IMR-90 (cell line): ENCODE measurements at regions not wholly inside any gene's neighbourhood (a gene's known extent, or its start where the extent isn't known, plus 50 kb on each side); places are given as distances from the start of the nearest gene placed in this dataset.

Experiments used
- ATAC-seq: fragments of 200-7000 bp; cut with Tn5 transposase; 2 replicates; pipeline ENCODE4 v1.9.1; 2020; ENCODE audit warnings: low read depth, mild to moderate bottlenecking, moderate library complexity
- BruUV-seq: library from RNA; stranded (reverse); fragments of 400-500 nt; replicated peaks from 2 replicates; lab custom pipeline; 2021; lab: Mats Ljungman, UMichigan
- CTCF ChIA-PET: fragments of 300-600 bp; formaldehyde crosslinking; extraction: SDS; loops from one replicate; lab custom pipeline; 2021; ENCODE audit warnings: antibody characterized with exemption; lab: Yijun Ruan, JAX
- POLR2A ChIA-PET: fragments of 300-600 bp; sonication (Branson Sonifier 250); formaldehyde crosslinking; loops from one replicate; lab custom pipeline; 2022; ENCODE audit warnings: antibody characterized with exemption; ENCODE audit not compliant: unreplicated experiment; lab: Charles Lee
- DNase-seq: peaks from one replicate; pipeline ENCODE4 v3.0.0; 2013
- H2AFZ ChIP-seq: replicated peaks from 2 replicates; pipeline ENCODE3; 2013; ENCODE audit warnings: low read length, mild to moderate bottlenecking; ENCODE audit not compliant: poor library complexity
- H2AK5ac ChIP-seq: 2 replicates; pipeline ENCODE4 v1.6.1; 2013; ENCODE audit warnings: low read depth, low read length, inconsistent platforms
- H2AK9ac ChIP-seq: replicated peaks from 2 replicates; pipeline ENCODE3; 2013; ENCODE audit warnings: mild to moderate bottlenecking, low read depth, low read length, moderate library complexity; ENCODE audit not compliant: poor library complexity
- H2BK120ac ChIP-seq: 2 replicates; pipeline ENCODE4 v1.6.1; 2013; ENCODE audit warnings: low read depth, low read length, inconsistent platforms
- H2BK15ac ChIP-seq: 3 replicates; pipeline ENCODE4 v1.6.1; 2013; ENCODE audit warnings: low read depth, low read length, inconsistent platforms
- H2BK20ac ChIP-seq: 2 replicates; pipeline ENCODE4 v1.6.1; 2013; ENCODE audit warnings: low read depth, mild to moderate bottlenecking, inconsistent platforms, low read length, moderate library complexity
- H2BK5ac ChIP-seq: 2 replicates; pipeline ENCODE4 v1.6.1; 2013; ENCODE audit warnings: mild to moderate bottlenecking, low read depth, low read length, inconsistent platforms; ENCODE audit not compliant: poor library complexity, severe bottlenecking
- H3K14ac ChIP-seq: replicated peaks from 2 replicates; pipeline ENCODE4 v1.6.1; 2013; ENCODE audit warnings: low read depth, low read length, inconsistent platforms
- H3K18ac ChIP-seq: 2 replicates; pipeline ENCODE4 v1.6.1; 2013; ENCODE audit warnings: low read depth, low read length, control low read depth
- H3K23ac ChIP-seq: 2 replicates; pipeline ENCODE4 v1.6.1; 2013; ENCODE audit warnings: low read depth, low read length, inconsistent platforms
- H3K27ac ChIP-seq: 2 replicates; pipeline ENCODE4 v1.5.1; 2013; ENCODE audit warnings: mild to moderate bottlenecking, control low read depth, low read length; ENCODE audit not compliant: insufficient read depth
- H3K27me3 ChIP-seq: 2 replicates; pipeline ENCODE4 v1.6.1; 2013; ENCODE audit warnings: low read length; ENCODE audit not compliant: control insufficient read depth, insufficient read depth
- H3K36me3 ChIP-seq: 2 replicates; pipeline ENCODE4 v1.6.1; 2013; ENCODE audit warnings: low read length, mixed read lengths; ENCODE audit not compliant: control insufficient read depth, insufficient read depth
- H3K4ac ChIP-seq: 2 replicates; pipeline ENCODE4 v1.6.1; 2013; ENCODE audit warnings: low read depth, low read length, inconsistent platforms
- H3K4me1 ChIP-seq: 2 replicates; pipeline ENCODE4 v1.6.1; 2013; ENCODE audit warnings: low read length, mixed read lengths; ENCODE audit not compliant: control insufficient read depth, insufficient read depth
- H3K4me2 ChIP-seq: 2 replicates; pipeline ENCODE4 v1.6.1; 2013; ENCODE audit warnings: low read depth, mild to moderate bottlenecking, control low read depth, low read length, moderate library complexity
- H3K4me3 ChIP-seq: 2 replicates; pipeline ENCODE4 v1.5.1; 2013; ENCODE audit warnings: low read depth, mild to moderate bottlenecking, control low read depth, low read length, moderate library complexity; ENCODE audit not compliant: insufficient read depth
- H3K56ac ChIP-seq: 2 replicates; pipeline ENCODE4 v1.6.1; 2013; ENCODE audit warnings: low read length, inconsistent platforms; ENCODE audit not compliant: insufficient read depth; ENCODE audit errors: extremely low read depth
- H3K79me1 ChIP-seq, 2 experiments: 2 replicates each; pipeline ENCODE4 v1.6.1; 2013; ENCODE audit warnings: low read length in 2 of 2, inconsistent platforms in 1 of 2, low read depth in 1 of 2
- H3K9ac ChIP-seq: 2 replicates; pipeline ENCODE4 v1.6.1; 2013; ENCODE audit warnings: low read depth, low read length, control low read depth
- H3K9me1 ChIP-seq: 2 replicates; pipeline ENCODE4 v1.6.1; 2013; ENCODE audit warnings: low read length, inconsistent platforms; ENCODE audit not compliant: insufficient read depth
- H3K9me3 ChIP-seq: 2 replicates; pipeline ENCODE4 v1.6.1; 2013; ENCODE audit warnings: low read length; ENCODE audit not compliant: control insufficient read depth, insufficient read depth
- H4K20me1 ChIP-seq: 2 replicates; pipeline ENCODE4 v1.6.1; 2013; ENCODE audit warnings: low read length, inconsistent platforms; ENCODE audit not compliant: insufficient read depth
- H4K5ac ChIP-seq: 2 replicates; pipeline ENCODE4 v1.6.1; 2013; ENCODE audit warnings: mild to moderate bottlenecking, low read depth, low read length, control low read depth
- H4K8ac ChIP-seq, 2 experiments: 2 replicates each; pipeline ENCODE4 v1.6.1; 2013; ENCODE audit warnings: low read depth in 2 of 2, low read length in 2 of 2, control low read depth in 1 of 2, inconsistent platforms in 1 of 2
- H4K91ac ChIP-seq: 2 replicates; pipeline ENCODE4 v1.6.1; 2013; ENCODE audit warnings: low read depth, low read length, inconsistent platforms; ENCODE audit not compliant: insufficient read depth
- BHLHE40 ChIP-seq: fragments of 150-350 bp; IDR thresholded peaks from 2 replicates; pipeline ENCODE4 v1.6.1; 2016; ENCODE audit warnings: mild to moderate bottlenecking, low read depth, low read length
- CEBPB ChIP-seq: IDR thresholded peaks from 2 replicates; pipeline ENCODE4 v1.6.1; 2012; ENCODE audit warnings: low read depth, low read length, improper control_type of control experiment
- CHD1 ChIP-seq: IDR thresholded peaks from 2 replicates; pipeline ENCODE4 v1.6.1; 2012; ENCODE audit warnings: low read depth, low read length, improper control_type of control experiment
- MAFK ChIP-seq: IDR thresholded peaks from 2 replicates; pipeline ENCODE4 v1.6.1; 2012; ENCODE audit warnings: low read depth, low read length, improper control_type of control experiment
- MAZ ChIP-seq: IDR thresholded peaks from 2 replicates; pipeline ENCODE4 v1.6.1; 2012; ENCODE audit warnings: low read depth, mild to moderate bottlenecking, low read length, improper control_type of control experiment, moderate library complexity, borderline replicate concordance
- MXI1 ChIP-seq: IDR thresholded peaks from 2 replicates; pipeline ENCODE4 v1.6.1; 2012; ENCODE audit warnings: low read depth, mild to moderate bottlenecking, low read length, moderate library complexity, borderline replicate concordance
- NFE2L2 ChIP-seq: fragments of 150-350 bp; IDR thresholded peaks from 2 replicates; pipeline ENCODE4 v1.6.1; 2016; ENCODE audit warnings: low read depth, mild to moderate bottlenecking, low read length
- POLR2A ChIP-seq: IDR thresholded peaks from 2 replicates; pipeline ENCODE4 v1.6.1; 2012; ENCODE audit warnings: mild to moderate bottlenecking, low read depth, low read length
- RAD21 ChIP-seq: IDR thresholded peaks from 2 replicates; pipeline ENCODE4 v1.6.1; 2012; ENCODE audit warnings: low read length, improper control_type of control experiment
- RCOR1 ChIP-seq: IDR thresholded peaks from 2 replicates; pipeline ENCODE4 v1.6.1; 2012; ENCODE audit warnings: mild to moderate bottlenecking, low read length, improper control_type of control experiment; ENCODE audit not compliant: insufficient replicate concordance
- RFX5 ChIP-seq: IDR thresholded peaks from 2 replicates; pipeline ENCODE4 v1.8.0; 2012; ENCODE audit warnings: low read depth, mild to moderate bottlenecking, low read length, moderate library complexity
- SMC3 ChIP-seq: fragments of 150-350 bp; IDR thresholded peaks from 2 replicates; pipeline ENCODE4 v1.6.1; 2016; ENCODE audit warnings: low read depth, mild to moderate bottlenecking, antibody characterized with exemption, low read length, moderate library complexity
- WGBS, 2 experiments: methylation state at CpG; one replicate each; pipeline versions ENCODE4 v1.1.5 to v1.1.7; 2013; ENCODE audit warnings: missing lambda C conversion rate in 2 of 2; ENCODE audit not compliant: insufficient read length in 1 of 2; ENCODE audit errors: extremely low coverage in 2 of 2; 5-methylcytosine and 5-hydroxymethylcytosine counted together
- dilution Hi-C: fragments of 300-500 bp; cut with HindIII; formaldehyde crosslinking; loops from one replicate; pipeline ENCODE4 v1.14.3; 2018; ENCODE audit warnings: low sequenced_read_pairs; ENCODE audit not compliant: unreplicated experiment
- in situ Hi-C: fragments of 300-500 bp; cut with MboI; formaldehyde crosslinking; loops from 3 replicates; pipeline ENCODE4 v1.14.3; 2019; ENCODE audit warnings: low sequenced_read_pairs, inconsistent platforms, mixed read lengths
- intact Hi-C: fragments of 100-400 bp; cut with micrococcal nuclease; formaldehyde crosslinking; loops from 2 replicates; pipeline ENCODE4 v1.10.0; 2022
- TF ChIP-seq, protein P1 (sequence below): fragments of 150-350 bp; IDR thresholded peaks from 2 replicates; pipeline ENCODE4 v1.6.1; 2017; ENCODE audit warnings: mild to moderate bottlenecking, antibody characterized with exemption, low read length, low read depth
- TF ChIP-seq, protein P2 (sequence below): fragments of 150-350 bp; IDR thresholded peaks from 2 replicates; pipeline ENCODE4 v1.6.1; 2016; ENCODE audit warnings: low read depth, mild to moderate bottlenecking, low read length, moderate library complexity, borderline replicate concordance
- TF ChIP-seq, protein P3 (sequence below): conservative IDR thresholded peaks from 2 replicates; pipeline ENCODE4 v1.5.1; 2012; ENCODE audit warnings: mild to moderate bottlenecking, low read depth, low read length, improper control_type of control experiment

DNA sequence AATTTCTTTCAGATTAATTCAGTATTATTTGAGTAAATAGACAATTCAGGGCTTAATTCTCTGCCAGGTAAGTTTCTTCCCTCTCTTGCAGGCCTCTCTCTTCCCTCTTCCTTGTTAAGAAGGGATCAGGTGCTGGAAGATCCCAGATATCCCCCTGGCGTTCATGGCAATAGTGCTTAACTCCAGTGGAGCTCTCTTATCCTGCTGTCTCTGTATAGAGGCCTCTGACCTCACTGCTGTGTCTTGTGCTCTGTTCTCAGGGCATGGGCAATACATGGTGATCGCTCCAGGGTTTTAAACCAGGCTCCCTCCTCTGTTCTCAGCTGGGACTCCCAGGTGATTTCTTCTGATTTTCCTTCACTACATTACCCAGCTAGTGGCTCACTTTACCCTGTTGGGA, 226.8 kb downstream of the MC4R start:
- H4K8ac ChIP-seq = no peak overlapping the region
- no peak overlapping the region for H4K5ac ChIP-seq
- H2BK20ac ChIP-seq = no peak overlapping the region
- dilution Hi-C loops = no loop called here
- H3K9me3 ChIP-seq = no peaks in the 10 kb centered on the region
- no peak for DNase-seq
- H3K79me1 ChIP-seq = no peaks in the 10 kb centered on the region
- H4K20me1 ChIP-seq = no peaks in the 10 kb centered on the region
- H3K56ac ChIP-seq = no peak overlapping the region
- no peak overlapping the region for H3K4ac ChIP-seq
- in situ Hi-C loops = no loop called here
- H2AK5ac ChIP-seq = no peak overlapping the region
- H3K36me3 ChIP-seq = no peaks in the 10 kb centered on the region
- H2AK9ac ChIP-seq = no peak overlapping the region
- intact Hi-C loops = no loop called here
- H3K18ac ChIP-seq = no peak overlapping the region
- no peak overlapping the region for H3K9ac ChIP-seq
- no peak overlapping the region for H2AFZ ChIP-seq
- no peak overlapping the region for H2BK120ac ChIP-seq
- H3K9me1 ChIP-seq = no peaks in the 10 kb centered on the region
- no peak overlapping the region for H3K23ac ChIP-seq
- H3K14ac ChIP-seq = no peak overlapping the region
- no peak overlapping the region for H3K4me2 ChIP-seq
- TF ChIP-seq, protein P1, sequence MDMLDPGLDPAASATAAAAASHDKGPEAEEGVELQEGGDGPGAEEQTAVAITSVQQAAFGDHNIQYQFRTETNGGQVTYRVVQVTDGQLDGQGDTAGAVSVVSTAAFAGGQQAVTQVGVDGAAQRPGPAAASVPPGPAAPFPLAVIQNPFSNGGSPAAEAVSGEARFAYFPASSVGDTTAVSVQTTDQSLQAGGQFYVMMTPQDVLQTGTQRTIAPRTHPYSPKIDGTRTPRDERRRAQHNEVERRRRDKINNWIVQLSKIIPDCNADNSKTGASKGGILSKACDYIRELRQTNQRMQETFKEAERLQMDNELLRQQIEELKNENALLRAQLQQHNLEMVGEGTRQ = no peak
- TF ChIP-seq CHD1 (no peak), POLR2A (no peak), BHLHE40 (no peak), MAFK (no peak), MXI1 (no peak), RAD21 (no peak), SMC3 (no peak), NFE2L2 (no peak), RFX5 (no peak), CEBPB (no peak), MAZ (no peak), RCOR1 (no peak)
- TF ChIP-seq, protein P2, sequence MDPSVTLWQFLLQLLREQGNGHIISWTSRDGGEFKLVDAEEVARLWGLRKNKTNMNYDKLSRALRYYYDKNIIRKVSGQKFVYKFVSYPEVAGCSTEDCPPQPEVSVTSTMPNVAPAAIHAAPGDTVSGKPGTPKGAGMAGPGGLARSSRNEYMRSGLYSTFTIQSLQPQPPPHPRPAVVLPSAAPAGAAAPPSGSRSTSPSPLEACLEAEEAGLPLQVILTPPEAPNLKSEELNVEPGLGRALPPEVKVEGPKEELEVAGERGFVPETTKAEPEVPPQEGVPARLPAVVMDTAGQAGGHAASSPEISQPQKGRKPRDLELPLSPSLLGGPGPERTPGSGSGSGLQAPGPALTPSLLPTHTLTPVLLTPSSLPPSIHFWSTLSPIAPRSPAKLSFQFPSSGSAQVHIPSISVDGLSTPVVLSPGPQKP = no peak
- TF ChIP-seq, protein P3, sequence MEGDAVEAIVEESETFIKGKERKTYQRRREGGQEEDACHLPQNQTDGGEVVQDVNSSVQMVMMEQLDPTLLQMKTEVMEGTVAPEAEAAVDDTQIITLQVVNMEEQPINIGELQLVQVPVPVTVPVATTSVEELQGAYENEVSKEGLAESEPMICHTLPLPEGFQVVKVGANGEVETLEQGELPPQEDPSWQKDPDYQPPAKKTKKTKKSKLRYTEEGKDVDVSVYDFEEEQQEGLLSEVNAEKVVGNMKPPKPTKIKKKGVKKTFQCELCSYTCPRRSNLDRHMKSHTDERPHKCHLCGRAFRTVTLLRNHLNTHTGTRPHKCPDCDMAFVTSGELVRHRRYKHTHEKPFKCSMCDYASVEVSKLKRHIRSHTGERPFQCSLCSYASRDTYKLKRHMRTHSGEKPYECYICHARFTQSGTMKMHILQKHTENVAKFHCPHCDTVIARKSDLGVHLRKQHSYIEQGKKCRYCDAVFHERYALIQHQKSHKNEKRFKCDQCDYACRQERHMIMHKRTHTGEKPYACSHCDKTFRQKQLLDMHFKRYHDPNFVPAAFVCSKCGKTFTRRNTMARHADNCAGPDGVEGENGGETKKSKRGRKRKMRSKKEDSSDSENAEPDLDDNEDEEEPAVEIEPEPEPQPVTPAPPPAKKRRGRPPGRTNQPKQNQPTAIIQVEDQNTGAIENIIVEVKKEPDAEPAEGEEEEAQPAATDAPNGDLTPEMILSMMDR = no peak
- ATAC-seq = no peak
- CTCF ChIA-PET = interaction anchor here (0.7 kb wide), 1 partner anchor 25 kb away, joined by 3 read pairs; no protein-coding TSS in a partner anchor
- BruUV-seq = no TSS peak
- no CpG with 5 or more reads among the region's 2 CpGs for WGBS, 2 experiments
- no peaks in the 10 kb centered on the region for H3K27me3 ChIP-seq
- no peak overlapping the region for H2BK5ac ChIP-seq
- no peak overlapping the region for H2BK15ac ChIP-seq
- H3K27ac ChIP-seq = no peak overlapping the region
- H3K4me3 ChIP-seq = no peak overlapping the region
- POLR2A ChIA-PET = no interaction called here
- no peaks in the 10 kb centered on the region for H3K4me1 ChIP-seq
- H4K91ac ChIP-seq = no peak overlapping the region
